GM19193 (cell line): ENCODE measurements at regions not wholly inside any gene's neighbourhood (a gene's known extent, or its start where the extent isn't known, plus 50 kb on each side); places are given as distances from the start of the nearest gene placed in this dataset.

Experiments used
- POLR2A ChIP-seq: IDR thresholded peaks from 4 replicates; pipeline ENCODE4 v1.6.1; 2011; ENCODE audit not compliant: insufficient read depth, insufficient read length; ENCODE audit errors: extremely low read depth

DNA sequence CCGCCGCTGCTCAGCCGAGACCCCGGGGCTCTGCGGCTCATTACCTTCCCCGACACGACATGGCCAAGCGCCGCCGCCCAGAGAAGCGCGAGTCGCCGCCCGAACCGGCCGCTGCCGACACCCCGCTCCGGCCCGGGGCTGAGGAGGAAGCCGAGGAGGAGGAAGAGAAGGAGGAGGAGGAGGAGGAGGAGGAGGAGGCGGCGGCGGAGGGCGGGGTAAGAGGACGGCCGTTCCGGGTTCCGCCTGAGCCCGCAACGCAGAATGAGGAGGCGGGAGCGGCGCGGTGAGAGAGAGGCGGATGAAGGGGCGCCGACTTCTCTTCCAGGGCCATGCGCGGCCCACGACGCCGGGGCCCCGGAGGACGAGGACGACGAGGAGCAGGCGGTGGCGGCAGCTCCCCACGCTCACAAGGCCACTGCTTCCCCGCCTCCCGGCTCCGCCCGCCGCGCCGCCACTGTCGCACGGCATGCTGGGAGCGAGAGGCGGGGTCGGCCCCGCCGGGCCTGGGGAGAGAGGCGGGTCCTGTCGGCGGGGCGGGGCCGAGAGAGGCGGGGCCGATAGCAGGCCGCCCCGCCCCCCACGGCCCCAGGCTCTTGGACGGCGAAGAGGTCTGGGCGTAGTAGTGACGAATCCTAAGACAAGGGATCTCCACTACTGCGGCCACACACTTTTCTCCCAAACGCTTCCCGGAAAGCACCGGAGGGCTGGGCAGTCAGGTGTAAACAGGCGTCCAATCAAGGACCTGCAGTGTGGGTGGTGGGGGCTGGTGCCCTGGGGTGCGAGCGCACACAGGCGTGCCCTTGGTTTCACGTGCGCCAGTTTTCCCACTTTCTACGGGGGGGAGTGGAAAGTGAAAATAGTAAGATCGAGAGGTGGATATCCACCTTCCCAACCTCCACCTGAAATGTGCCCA is 67.9 kb upstream of the SPN start:
- peak; percentile 54 for TF ChIP-seq POLR2A

DNA sequence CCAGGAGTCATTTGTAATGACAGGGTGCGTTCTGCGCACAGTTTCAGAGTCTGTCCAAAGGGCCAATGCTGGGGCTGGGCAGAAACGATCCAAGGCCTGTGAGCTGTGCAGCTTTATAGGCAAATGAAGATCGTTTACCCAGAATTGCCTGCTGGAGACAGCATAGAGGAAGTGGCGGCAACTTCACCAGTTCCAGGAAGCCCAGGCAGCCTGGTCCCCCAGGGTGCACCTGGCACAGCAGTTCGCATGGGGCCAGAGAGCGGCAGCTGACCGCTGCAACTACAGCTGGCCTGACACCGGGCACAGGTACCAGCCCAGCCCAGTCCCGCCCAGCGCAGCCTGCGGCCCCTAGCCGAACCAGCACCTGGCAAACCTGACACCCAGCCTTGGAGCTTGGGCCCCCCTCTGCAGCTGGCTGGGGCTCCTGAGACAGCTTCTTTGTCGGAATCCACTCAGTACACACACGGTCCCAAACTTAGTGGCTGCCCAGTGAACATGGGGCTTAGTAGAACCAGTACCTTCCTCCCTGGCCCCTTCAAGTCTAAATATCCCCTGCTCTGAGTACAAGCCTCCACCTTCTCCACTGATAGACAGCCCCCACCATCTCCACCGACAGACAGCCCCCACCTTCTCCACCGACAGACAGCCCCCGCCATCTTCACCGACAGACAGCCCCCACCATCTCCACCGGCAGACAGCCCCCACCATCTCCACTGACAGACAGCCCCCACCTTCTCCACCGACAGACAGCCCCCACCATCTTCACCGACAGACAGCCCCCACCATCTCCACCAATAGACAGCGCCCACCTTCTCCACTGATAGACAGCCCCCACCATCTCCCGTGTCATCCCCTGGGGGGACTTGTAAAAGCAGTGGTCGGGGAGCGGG is 62.7 kb upstream of the SPN start:
- peak; percentile 50 for TF ChIP-seq POLR2A
